ENCODE measurements at regions not wholly inside any gene's neighbourhood (a gene's known extent, or its start where the extent isn't known, plus 50 kb on each side); places are given as distances from the start of the nearest gene placed in this dataset.

DNA sequence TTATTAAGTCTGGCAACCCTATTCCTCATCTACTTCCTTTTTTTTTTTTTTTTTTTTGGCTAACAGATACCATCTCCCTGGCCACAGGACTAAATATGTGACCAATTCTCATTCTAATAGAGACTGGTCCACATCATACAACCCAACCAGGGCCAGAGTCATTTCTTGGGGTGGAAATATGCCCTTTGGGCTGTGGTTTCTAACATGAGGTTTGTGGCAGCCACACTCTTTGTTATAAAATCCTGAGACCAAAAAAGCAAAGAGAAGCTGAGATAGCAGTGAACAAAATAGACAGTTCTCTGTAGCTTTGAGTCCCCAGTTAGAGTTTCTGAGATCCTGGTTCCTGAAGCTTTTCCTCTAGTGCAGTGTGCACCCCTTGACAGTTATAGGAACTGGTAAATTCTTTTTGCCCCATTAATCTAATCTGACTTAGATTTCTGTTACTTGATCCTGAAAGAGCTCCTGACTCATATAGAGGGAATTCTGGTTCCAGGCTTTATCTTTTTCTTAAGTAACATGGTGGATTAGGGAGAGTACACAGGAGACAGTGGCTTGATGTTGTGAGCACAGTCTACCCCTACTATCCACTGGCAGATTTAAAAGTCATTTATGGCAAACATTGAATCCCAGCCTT lies 86.8 kb downstream of the MAIP1 start:
- TF ChIP-seq EZH2phosphoT487 (IDR thresholded peaks at IDR 0.05) (no peak), EZH2 (IDR thresholded peaks at IDR 0.05) (no peak)
- H3K4me3 ChIP-seq: no peak overlapping the region

DNA sequence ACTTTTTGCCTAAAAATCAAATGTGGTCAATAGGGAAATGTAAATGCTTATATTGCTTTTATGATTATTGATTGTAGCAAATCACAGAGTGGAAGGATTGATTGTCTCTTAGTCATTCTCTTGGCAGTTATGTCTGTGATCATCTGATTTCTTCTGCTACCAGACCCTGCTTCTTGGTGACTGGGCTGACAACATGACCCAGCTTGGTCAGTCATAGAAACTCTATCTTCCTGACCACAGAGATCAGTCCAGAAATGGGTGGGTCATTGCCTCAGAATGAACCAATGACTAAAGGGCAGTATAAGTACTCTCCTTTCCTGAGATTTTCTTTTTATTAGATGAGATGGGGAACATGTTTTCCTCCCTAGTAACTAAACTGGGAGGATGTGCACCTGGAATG lies 87.6 kb downstream of the MAIP1 start:
- H4K20me1 ChIP-seq (ENCODE audit: low read depth): no peaks in the 10 kb centered on the region
- Mint-ChIP-seq H3K36me3 (peaks cover 2% of the 10 kb centered on the region), H3K4me1 (peaks cover 29% of the 10 kb centered on the region), H3K27me3 (ENCODE audit: insufficient read depth, low read depth) (peaks cover 7% of the 10 kb centered on the region), H3K27ac (no peak overlapping the region), H3K9me3 (peaks cover 44% of the 10 kb centered on the region), H3K4me3 (no peak overlapping the region)
- H3K27me3 ChIP-seq: no peaks in the 10 kb centered on the region
- no peaks in the 10 kb centered on the region for H3K9me3 ChIP-seq (ENCODE audit: low read depth)
- H3K4me1 ChIP-seq: no peaks in the 10 kb centered on the region
- H3F3A ChIP-seq (ENCODE audit: low read depth): no peaks in the 10 kb centered on the region
- no peak overlapping the region for H3K27ac ChIP-seq
- no peak overlapping the region for H2AFZ ChIP-seq (replicated peaks)
- TF ChIP-seq EZH2phosphoT487 (IDR thresholded peaks at IDR 0.05) (no peak), EZH2 (IDR thresholded peaks at IDR 0.05) (no peak)
- TF ChIP-seq, protein P1, sequence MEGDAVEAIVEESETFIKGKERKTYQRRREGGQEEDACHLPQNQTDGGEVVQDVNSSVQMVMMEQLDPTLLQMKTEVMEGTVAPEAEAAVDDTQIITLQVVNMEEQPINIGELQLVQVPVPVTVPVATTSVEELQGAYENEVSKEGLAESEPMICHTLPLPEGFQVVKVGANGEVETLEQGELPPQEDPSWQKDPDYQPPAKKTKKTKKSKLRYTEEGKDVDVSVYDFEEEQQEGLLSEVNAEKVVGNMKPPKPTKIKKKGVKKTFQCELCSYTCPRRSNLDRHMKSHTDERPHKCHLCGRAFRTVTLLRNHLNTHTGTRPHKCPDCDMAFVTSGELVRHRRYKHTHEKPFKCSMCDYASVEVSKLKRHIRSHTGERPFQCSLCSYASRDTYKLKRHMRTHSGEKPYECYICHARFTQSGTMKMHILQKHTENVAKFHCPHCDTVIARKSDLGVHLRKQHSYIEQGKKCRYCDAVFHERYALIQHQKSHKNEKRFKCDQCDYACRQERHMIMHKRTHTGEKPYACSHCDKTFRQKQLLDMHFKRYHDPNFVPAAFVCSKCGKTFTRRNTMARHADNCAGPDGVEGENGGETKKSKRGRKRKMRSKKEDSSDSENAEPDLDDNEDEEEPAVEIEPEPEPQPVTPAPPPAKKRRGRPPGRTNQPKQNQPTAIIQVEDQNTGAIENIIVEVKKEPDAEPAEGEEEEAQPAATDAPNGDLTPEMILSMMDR (IDR thresholded peaks at IDR 0.05): no peak
- H3K79me2 ChIP-seq (ENCODE audit: low read depth): no peaks in the 10 kb centered on the region
- no peak overlapping the region for H3K4me3 ChIP-seq
- DNase-seq (ENCODE audit: low spot score): no peak
- H3K4me2 ChIP-seq: no peak overlapping the region
- no peak overlapping the region for H3K9ac ChIP-seq
- H3K36me3 ChIP-seq: no peaks in the 10 kb centered on the region

More for the DNA sequence above, 86.8 kb downstream of the MAIP1 start:
- H3F3A ChIP-seq (ENCODE audit: low read depth): no peaks in the 10 kb centered on the region
- Mint-ChIP-seq H3K36me3 (peaks cover 2% of the 10 kb centered on the region), H3K27ac (peak overlapping the region; percentile 72), H3K4me1 (peaks cover 29% of the 10 kb centered on the region), H3K4me3 (no peak overlapping the region), H3K9me3 (peaks cover 39% of the 10 kb centered on the region), H3K27me3 (ENCODE audit: insufficient read depth, low read depth) (peaks cover 7% of the 10 kb centered on the region)
- H3K4me2 ChIP-seq: no peak overlapping the region
- H3K36me3 ChIP-seq: no peaks in the 10 kb centered on the region
- H4K20me1 ChIP-seq (ENCODE audit: low read depth): no peaks in the 10 kb centered on the region
- no peak overlapping the region for H2AFZ ChIP-seq (replicated peaks)
- no peaks in the 10 kb centered on the region for H3K79me2 ChIP-seq (ENCODE audit: low read depth)
- no peak overlapping the region for H3K9ac ChIP-seq
- DNase-seq (ENCODE audit: low spot score): no peak
- no peaks in the 10 kb centered on the region for H3K4me1 ChIP-seq
- H3K9me3 ChIP-seq (ENCODE audit: low read depth): no peaks in the 10 kb centered on the region
- H3K27ac ChIP-seq: no peak overlapping the region
- H3K27me3 ChIP-seq: no peaks in the 10 kb centered on the region

DNA sequence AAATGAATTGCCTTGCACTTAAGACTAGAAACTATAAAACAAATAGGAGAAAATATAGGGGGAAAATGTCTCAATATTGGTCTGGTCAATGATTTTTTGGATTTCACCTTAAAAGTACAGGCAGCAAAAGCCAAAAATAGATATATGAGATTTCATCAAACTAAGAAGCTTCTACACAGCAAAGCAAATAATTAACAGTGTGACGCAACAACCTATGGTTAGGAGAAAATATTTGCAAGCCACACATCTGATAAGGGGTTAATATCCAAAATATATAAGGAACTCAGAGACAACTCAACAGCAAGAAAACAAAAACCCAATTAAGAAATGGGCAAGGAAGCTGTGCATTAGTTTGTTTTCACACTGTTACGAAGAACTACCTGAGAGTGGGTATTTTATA lies 89.1 kb downstream of the MAIP1 start:
- H3K4me3 ChIP-seq: no peak overlapping the region
- no peaks in the 10 kb centered on the region for H3K79me2 ChIP-seq (ENCODE audit: low read depth)
- H2AFZ ChIP-seq (replicated peaks): no peak overlapping the region
- H3K9me3 ChIP-seq (ENCODE audit: low read depth): no peaks in the 10 kb centered on the region
- Mint-ChIP-seq H3K27me3 (ENCODE audit: insufficient read depth, low read depth) (peaks cover 7% of the 10 kb centered on the region), H3K4me1 (peaks cover 26% of the 10 kb centered on the region), H3K36me3 (peaks cover 2% of the 10 kb centered on the region), H3K4me3 (no peak overlapping the region), H3K27ac (no peak overlapping the region), H3K9me3 (peaks cover 44% of the 10 kb centered on the region)
- H3K4me2 ChIP-seq: no peak overlapping the region
- no peaks in the 10 kb centered on the region for H3K4me1 ChIP-seq
- no peak for TF ChIP-seq EZH2 (IDR thresholded peaks at IDR 0.05)
- TF ChIP-seq, protein P1 (IDR thresholded peaks at IDR 0.05): no peak
- no peak for TF ChIP-seq EZH2phosphoT487 (IDR thresholded peaks at IDR 0.05)
- H3K27me3 ChIP-seq: no peaks in the 10 kb centered on the region
- H3K9ac ChIP-seq: no peak overlapping the region
- no peaks in the 10 kb centered on the region for H3K36me3 ChIP-seq
- no peaks in the 10 kb centered on the region for H4K20me1 ChIP-seq (ENCODE audit: low read depth)
- no peak overlapping the region for H3K27ac ChIP-seq
- H3F3A ChIP-seq (ENCODE audit: low read depth): no peaks in the 10 kb centered on the region
- no peak for DNase-seq (ENCODE audit: low spot score)

DNA sequence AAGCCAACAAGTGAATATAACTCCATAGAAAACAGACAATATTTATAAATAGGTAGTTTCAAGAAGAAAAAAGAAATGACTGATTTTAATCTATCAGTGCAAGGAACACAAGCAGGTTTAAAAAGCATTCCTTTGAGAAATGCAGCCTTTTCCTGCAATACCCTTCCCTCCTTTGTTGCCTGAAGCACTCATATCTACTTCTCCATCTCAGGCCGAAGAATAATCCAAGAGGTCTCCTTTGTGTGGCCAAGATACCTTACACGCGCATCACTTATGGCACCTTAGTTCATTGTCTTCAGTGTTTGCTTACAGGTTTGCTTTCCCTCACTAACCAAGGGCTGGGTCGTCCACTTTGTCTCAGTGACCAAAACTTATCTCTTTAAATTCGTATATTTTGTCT lies 93.0 kb downstream of the MAIP1 start:
- Histone ChIP-seq H3K36me3 (no peaks in the 10 kb centered on the region), H3K4me3 (no peak overlapping the region), H3K4me1 (no peaks in the 10 kb centered on the region), H3K79me2 (ENCODE audit: low read depth) (no peaks in the 10 kb centered on the region), H3K4me2 (no peak overlapping the region), H4K20me1 (ENCODE audit: low read depth) (no peaks in the 10 kb centered on the region), H3K9me3 (ENCODE audit: low read depth) (no peaks in the 10 kb centered on the region), H3K9ac (no peak overlapping the region), H2AFZ (replicated peaks) (no peak overlapping the region), H3F3A (ENCODE audit: low read depth) (no peaks in the 10 kb centered on the region), H3K27ac (no peak overlapping the region), H3K27me3 (no peaks in the 10 kb centered on the region)
- peaks cover 40% of the 10 kb centered on the region for H3K9me3 Mint-ChIP-seq
- peaks cover 2% of the 10 kb centered on the region for H3K36me3 Mint-ChIP-seq
- H3K4me1 Mint-ChIP-seq: peaks cover 34% of the 10 kb centered on the region
- H3K27me3 Mint-ChIP-seq (ENCODE audit: insufficient read depth, low read depth): peaks cover 4% of the 10 kb centered on the region
- no peak for TF ChIP-seq EZH2 (IDR thresholded peaks at IDR 0.05)
- TF ChIP-seq, protein P1 (IDR thresholded peaks at IDR 0.05): no peak
- no peak for TF ChIP-seq EZH2phosphoT487 (IDR thresholded peaks at IDR 0.05)
- H3K4me3 Mint-ChIP-seq: no peak overlapping the region
- no peak for DNase-seq (ENCODE audit: low spot score)
- no peak overlapping the region for H3K27ac Mint-ChIP-seq
